MM.1S (cell line): ENCODE measurements at regions not wholly inside any gene's neighbourhood (a gene's known extent, or its start where the extent isn't known, plus 50 kb on each side); places are given as distances from the start of the nearest gene placed in this dataset.
"Not testable (repeated sequence)": the region's sequence is repeated elsewhere in the genome, so short reads cannot be mapped to it uniquely, and the experiment has no call there.

Experiments
- DNase-seq: peaks from one replicate; pipeline ENCODE4 v3.0.0-alpha.2; 2015
- H2AFZ ChIP-seq: fragments of 300-600 bp; sonication (generic); 2 replicates; pipeline ENCODE4 v1.6.0; 2016; ENCODE audit warnings: antibody characterized with exemption, low read length
- H3F3A ChIP-seq: fragments of 300-600 bp; sonication (generic); 2 replicates; pipeline ENCODE4 v1.6.1; 2016; ENCODE audit warnings: mild to moderate bottlenecking, antibody characterized with exemption, low read length, moderate library complexity, mixed read lengths; ENCODE audit not compliant: insufficient read depth
- H3K27ac ChIP-seq: fragments of 300-600 bp; sonication (generic); 2 replicates; pipeline ENCODE4 v1.5.1; 2016; ENCODE audit warnings: mild to moderate bottlenecking, low read length
- H3K27me3 ChIP-seq: fragments of 300-600 bp; sonication (generic); replicated peaks from 2 replicates; pipeline ENCODE4 v1.6.0; 2016; ENCODE audit warnings: low read length; ENCODE audit not compliant: insufficient read depth
- H3K36me3 ChIP-seq: fragments of 300-600 bp; sonication (generic); replicated peaks from 2 replicates; pipeline ENCODE4 v1.6.1; 2016; ENCODE audit warnings: mild to moderate bottlenecking, low read length, mixed read lengths; ENCODE audit not compliant: insufficient read depth
- H3K4me1 ChIP-seq: fragments of 300-600 bp; sonication (generic); 2 replicates; pipeline ENCODE4 v1.6.1; 2016; ENCODE audit warnings: low read length, mixed read lengths
- H3K4me2 ChIP-seq: fragments of 300-600 bp; sonication (generic); 2 replicates; pipeline ENCODE4 v1.6.0; 2016; ENCODE audit warnings: low read depth, low read length
- H3K4me3 ChIP-seq: fragments of 300-600 bp; sonication (generic); 2 replicates; pipeline ENCODE4 v1.5.1; 2016; ENCODE audit warnings: low read length, mixed read lengths
- H3K79me2 ChIP-seq: fragments of 300-600 bp; sonication (generic); 2 replicates; pipeline ENCODE4 v1.6.1; 2016; ENCODE audit warnings: mixed run types, low read length, mixed read lengths
- H3K9ac ChIP-seq: fragments of 300-600 bp; sonication (generic); 2 replicates; pipeline ENCODE4 v1.6.1; 2016; ENCODE audit warnings: low read length, mixed read lengths
- H3K9me2 ChIP-seq: fragments of 300-600 bp; sonication (generic); replicated peaks from 2 replicates; pipeline ENCODE4 v1.6.1; 2016; ENCODE audit warnings: mild to moderate bottlenecking, low read length, mixed read lengths; ENCODE audit not compliant: insufficient read depth
- H3K9me3 ChIP-seq: fragments of 300-600 bp; sonication (generic); replicated peaks from 2 replicates; pipeline ENCODE4 v1.6.1; 2016; ENCODE audit warnings: mild to moderate bottlenecking, low read length, mixed read lengths; ENCODE audit not compliant: insufficient read depth
- H4K20me1 ChIP-seq: fragments of 300-600 bp; sonication (generic); 2 replicates; pipeline ENCODE4 v1.6.1; 2016; ENCODE audit warnings: mild to moderate bottlenecking, low read length, moderate library complexity, mixed read lengths; ENCODE audit not compliant: insufficient read depth
- EZH2 ChIP-seq: fragments of 300-600 bp; sonication (generic); optimal IDR thresholded peaks from 2 replicates; pipeline ENCODE3; 2017; ENCODE audit warnings: low read depth, mild to moderate bottlenecking, antibody characterized with exemption, low read length, mixed read lengths
- EZH2phosphoT487 ChIP-seq: fragments of 300-600 bp; sonication (generic); IDR thresholded peaks from 2 replicates; pipeline ENCODE4 v1.6.1; 2018; ENCODE audit warnings: antibody characterized with exemption, low read length
- TF ChIP-seq, protein P1 (sequence below): fragments of 300-600 bp; sonication (generic); IDR thresholded peaks from 2 replicates; pipeline ENCODE4 v1.5.1; 2016; ENCODE audit warnings: antibody characterized with exemption, low read length, mixed read lengths

GRCh38 chr17:83190601-83191387 is 111.4 kb downstream of the METRNL start:
- no peak overlapping the region for H3K27ac ChIP-seq

DNA sequence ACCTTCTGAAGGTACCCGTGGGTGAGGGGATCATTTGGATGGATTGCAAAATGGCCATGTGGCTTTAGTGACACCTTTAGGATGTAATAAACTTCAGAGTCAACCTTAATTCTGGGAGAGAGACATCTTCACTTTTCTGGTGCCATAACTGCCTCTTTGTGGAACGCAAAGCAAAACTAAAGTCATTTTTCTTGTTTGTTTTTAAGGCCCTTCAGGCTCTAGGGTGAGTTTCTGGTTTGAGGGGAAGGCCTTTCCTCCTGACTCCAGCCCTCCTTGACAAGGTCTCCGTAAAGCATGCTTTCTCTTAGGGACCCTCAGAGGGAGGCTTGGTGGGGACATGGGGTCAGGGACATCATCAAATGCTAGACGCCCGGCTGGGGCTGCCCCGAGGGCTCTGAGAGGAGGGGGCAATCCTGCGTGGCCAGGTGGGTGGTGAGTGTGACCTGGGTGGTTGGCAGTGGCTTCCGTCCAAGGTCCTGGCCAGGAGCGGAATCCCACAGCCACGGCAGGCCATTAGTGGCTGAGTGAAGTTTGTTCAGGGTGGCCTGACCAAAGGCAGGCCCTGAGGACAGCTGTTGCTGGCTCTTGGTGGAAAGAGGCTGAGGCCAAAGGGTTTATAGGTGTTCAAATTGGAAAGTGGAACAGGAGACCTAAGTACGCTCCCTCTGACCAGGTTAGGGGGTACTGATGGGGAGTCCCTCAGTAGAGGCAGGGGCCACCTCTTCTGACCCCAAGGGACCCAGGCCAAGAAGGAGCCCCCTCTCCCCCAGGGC is 112.2 kb downstream of the METRNL start:
- peaks cover 25% of the 10 kb centered on the region for H3K27me3 ChIP-seq
- peaks cover 4% of the 10 kb centered on the region for H3K4me1 ChIP-seq
- H2AFZ ChIP-seq: no peak overlapping the region
- no peak overlapping the region for H3K9ac ChIP-seq
- H4K20me1 ChIP-seq: no peaks in the 10 kb centered on the region
- H3K27ac ChIP-seq: no peak overlapping the region
- H3K9me2 ChIP-seq: no peaks in the 10 kb centered on the region
- H3K9me3 ChIP-seq: no peaks in the 10 kb centered on the region
- no peak for DNase-seq
- no peak overlapping the region for H3K4me3 ChIP-seq
- no peak overlapping the region for H3K4me2 ChIP-seq
- TF ChIP-seq EZH2: no peak
- TF ChIP-seq, protein P1, sequence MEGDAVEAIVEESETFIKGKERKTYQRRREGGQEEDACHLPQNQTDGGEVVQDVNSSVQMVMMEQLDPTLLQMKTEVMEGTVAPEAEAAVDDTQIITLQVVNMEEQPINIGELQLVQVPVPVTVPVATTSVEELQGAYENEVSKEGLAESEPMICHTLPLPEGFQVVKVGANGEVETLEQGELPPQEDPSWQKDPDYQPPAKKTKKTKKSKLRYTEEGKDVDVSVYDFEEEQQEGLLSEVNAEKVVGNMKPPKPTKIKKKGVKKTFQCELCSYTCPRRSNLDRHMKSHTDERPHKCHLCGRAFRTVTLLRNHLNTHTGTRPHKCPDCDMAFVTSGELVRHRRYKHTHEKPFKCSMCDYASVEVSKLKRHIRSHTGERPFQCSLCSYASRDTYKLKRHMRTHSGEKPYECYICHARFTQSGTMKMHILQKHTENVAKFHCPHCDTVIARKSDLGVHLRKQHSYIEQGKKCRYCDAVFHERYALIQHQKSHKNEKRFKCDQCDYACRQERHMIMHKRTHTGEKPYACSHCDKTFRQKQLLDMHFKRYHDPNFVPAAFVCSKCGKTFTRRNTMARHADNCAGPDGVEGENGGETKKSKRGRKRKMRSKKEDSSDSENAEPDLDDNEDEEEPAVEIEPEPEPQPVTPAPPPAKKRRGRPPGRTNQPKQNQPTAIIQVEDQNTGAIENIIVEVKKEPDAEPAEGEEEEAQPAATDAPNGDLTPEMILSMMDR: no peak
- no peak for TF ChIP-seq EZH2phosphoT487
- no peaks in the 10 kb centered on the region; the same call in 1 of the 2 replicates for H3F3A ChIP-seq
- no peaks in the 10 kb centered on the region for H3K36me3 ChIP-seq
- H3K79me2 ChIP-seq: no peaks in the 10 kb centered on the region

More at GRCh38 chr17:83190601-83191387, 111.4 kb downstream of the METRNL start:
- Histone ChIP-seq H3K4me1 (peaks cover 4% of the 10 kb centered on the region), H3K4me3 (no peak overlapping the region), H3F3A (no peaks in the 10 kb centered on the region; the same call in 1 of the 2 replicates), H2AFZ (no peak overlapping the region), H3K4me2 (no peak overlapping the region), H3K9me2 (no peaks in the 10 kb centered on the region), H3K36me3 (no peaks in the 10 kb centered on the region), H3K9ac (no peak overlapping the region), H3K79me2 (no peaks in the 10 kb centered on the region), H4K20me1 (no peaks in the 10 kb centered on the region), H3K9me3 (no peaks in the 10 kb centered on the region), H3K27me3 (peaks cover 25% of the 10 kb centered on the region)
- no peak for TF ChIP-seq EZH2
- TF ChIP-seq EZH2phosphoT487: no peak
- TF ChIP-seq, protein P1: no peak
- DNase-seq: no peak

DNA sequence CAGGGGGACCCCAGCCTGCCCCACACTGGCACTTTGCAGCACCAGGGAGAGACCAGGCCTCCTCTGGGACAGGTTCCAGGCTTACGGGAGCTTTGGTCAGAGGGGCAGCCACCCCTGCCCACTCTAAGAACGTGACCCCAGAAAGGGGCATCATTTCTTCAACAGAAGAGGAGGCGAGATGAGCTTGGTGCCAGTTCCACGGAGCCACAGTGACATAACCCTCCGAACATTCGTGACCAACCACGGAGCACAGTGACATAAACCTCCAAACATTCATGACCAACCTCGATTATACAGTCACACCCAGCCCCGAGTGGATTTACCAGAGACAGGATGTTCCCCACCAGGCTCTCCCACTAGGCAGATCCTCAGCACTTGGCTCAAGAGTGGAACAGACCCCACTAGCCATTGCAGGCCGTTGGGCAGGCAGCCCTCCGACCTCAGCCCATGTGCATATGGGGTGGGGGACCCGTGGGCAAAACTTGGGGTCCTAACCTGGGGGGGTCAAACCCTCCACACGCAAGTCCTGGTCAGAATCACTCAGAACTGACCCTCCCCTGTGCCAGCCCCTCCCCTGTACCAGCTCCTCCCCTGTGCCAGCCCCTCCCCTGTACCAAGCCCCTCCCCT is 112.9 kb downstream of the METRNL start:
- Histone ChIP-seq H3K9ac (no peak overlapping the region), H2AFZ (no peak overlapping the region), H3K4me3 (no peak overlapping the region), H3F3A (no peaks in the 10 kb centered on the region; the same call in 1 of the 2 replicates), H3K79me2 (no peaks in the 10 kb centered on the region), H3K4me2 (no peak overlapping the region), H3K27me3 (peaks cover 25% of the 10 kb centered on the region), H4K20me1 (no peaks in the 10 kb centered on the region), H3K9me3 (no peaks in the 10 kb centered on the region), H3K27ac (no peak overlapping the region), H3K9me2 (no peaks in the 10 kb centered on the region), H3K4me1 (peaks cover 4% of the 10 kb centered on the region), H3K36me3 (no peaks in the 10 kb centered on the region)
- TF ChIP-seq, protein P1: no peak
- no peak for TF ChIP-seq EZH2phosphoT487
- no peak for TF ChIP-seq EZH2
- no peak for DNase-seq

DNA sequence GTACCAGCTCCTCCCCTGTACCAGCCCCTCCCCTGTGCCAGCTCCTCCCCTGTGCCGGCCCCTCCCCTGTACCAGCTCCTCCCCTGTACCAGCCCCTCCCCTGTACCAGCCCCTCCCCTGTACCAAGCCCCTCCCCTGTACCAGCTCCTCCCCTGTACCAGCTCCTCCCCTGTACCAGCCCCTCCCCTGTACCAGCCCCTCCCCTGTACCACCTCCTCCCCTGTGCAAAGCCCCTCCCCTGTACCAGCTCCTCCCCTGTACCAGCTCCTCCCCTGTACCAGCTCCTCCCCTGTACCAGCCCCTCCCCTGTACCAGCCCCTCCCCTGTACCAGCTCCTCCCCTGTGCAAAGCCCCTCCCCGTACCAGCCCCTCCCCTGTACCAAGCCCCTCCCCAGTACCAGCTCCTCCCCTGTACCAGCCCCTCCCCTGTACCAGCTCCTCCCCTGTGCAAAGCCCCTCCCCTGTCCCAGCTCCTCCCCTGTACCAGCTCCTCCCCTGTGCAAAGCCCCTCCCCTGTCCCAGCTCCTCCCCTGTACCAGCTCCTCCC is 113.5 kb downstream of the METRNL start:
- H3K36me3 ChIP-seq, H4K20me1 ChIP-seq, H3K4me1 ChIP-seq, H3K9me3 ChIP-seq, H3K27ac ChIP-seq, H3K4me2 ChIP-seq, H2AFZ ChIP-seq, H3K79me2 ChIP-seq, DNase-seq, H3K4me3 ChIP-seq, H3F3A ChIP-seq, H3K9ac ChIP-seq, H3K9me2 ChIP-seq: not testable (repeated sequence)
- H3K27me3 ChIP-seq: peaks cover 30% of the 10 kb centered on the region
